Superior temporal gyrus (tissue), 1 donor: ENCODE measurements at regions not wholly inside any gene's neighbourhood (a gene's known extent, or its start where the extent isn't known, plus 50 kb on each side); places are given as distances from the start of the nearest gene placed in this dataset.
"Not testable (repeated sequence)": the region's sequence is repeated elsewhere in the genome, so short reads cannot be mapped to it uniquely, and the experiment has no call there.

Experiments used
- DNase-seq: peaks from one replicate; pipeline ENCODE4 v3.0.0-alpha.2; 2016; ENCODE audit errors: extremely low spot score

DNA sequence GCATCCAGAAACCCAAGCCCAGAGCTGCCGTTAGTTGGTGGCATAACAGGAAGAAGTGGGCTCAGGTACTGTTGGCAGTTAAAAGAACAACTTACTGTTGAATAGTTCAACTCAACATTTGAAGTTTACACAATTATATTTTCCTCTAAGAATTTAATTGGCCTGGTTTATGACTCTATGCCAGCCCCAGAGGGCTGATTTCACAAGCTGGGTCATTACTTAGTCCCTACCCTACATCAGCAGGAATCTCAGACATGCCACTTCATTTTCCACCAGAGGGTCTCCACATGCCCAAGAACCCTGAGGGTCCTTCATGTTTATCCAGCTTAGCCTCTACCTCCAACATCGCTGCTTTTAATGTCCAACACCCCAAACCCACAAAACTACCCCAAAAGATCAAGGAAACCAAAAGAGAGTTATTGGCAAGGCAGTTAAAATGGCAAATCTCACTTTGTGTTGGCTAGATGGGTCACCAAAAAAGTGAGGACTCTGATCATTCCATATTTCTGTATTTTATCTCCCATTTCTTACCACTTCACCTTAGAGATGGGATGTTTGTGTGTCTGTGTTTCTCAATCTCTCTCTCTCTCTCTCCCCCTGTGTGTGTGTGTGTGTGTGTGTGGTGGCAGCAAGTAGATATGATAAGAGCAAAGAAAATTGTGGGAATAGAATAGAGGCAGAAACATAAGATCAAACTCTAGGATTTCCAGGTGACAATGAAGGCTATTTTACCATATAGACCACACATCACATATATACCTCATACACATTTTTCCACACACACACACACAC lies 112.5 kb upstream of the TBX18 start:
- DNase-seq, result no peak

DNA sequence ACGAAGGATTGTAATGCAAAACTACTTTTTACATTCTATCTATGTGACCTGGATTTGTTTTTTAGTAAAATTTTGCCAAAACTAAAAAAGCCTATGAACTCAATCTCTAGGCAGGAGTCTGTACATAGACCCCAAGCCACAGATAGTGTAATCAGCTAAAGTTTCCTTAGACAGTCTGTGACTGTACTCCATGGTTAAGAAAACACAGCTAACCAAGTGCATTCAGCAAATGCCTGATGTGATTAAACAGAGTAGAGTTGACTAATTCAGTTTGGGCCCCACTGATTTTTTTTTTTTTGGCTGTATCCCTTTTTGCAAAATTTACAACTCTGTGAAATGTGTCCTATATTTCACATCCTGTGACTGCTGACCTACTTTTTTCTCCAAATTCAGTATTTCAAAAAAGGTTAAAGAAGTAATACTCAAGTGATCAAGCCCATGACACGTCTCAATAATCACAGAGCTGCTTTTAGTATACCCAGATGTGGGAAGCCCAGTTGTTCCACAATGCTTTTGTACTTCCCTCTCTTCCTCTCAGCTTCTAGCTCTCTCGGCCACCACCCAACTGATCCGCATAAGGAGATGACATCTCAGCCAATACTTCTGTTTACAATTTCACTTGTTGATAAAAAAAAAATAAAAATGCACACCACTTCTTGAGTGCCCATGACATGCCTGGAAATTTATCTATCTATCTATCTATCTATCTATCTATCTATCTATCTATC lies 108.8 kb upstream of the TBX18 start:
- DNase-seq, result no peak

- DNase-seq, result no peak
These were observed 107.5 kb upstream of the TBX18 start for GRCh38 chr6:84871925-84872324.

DNA sequence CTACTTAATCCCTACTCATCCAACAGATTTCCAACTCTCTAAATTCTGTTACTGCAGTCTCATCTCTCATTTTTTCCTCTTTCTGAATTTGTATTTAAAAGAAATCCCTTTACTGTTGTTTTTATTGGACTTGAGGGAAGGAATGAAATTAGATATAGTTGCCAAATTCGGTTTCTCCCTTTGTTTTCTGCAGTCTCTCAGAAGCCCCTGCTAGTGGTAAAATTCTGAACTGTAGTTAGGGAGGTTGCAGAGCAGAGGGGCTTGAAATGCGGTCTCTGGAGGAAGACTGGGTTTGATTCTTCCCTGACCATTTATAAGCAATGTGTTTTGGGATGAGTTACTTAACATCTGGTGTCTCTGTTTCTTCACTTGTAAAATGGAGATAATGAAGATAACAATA lies 106.3 kb upstream of the TBX18 start:
- DNase-seq, result no peak

- DNase-seq, result no peak
These were observed 103.8 kb upstream of the TBX18 start for GRCh38 chr6:84868149-84868548.

GRCh38 chr6:84867521-84867920 lies 103.1 kb upstream of the TBX18 start:
- DNase-seq, result no peak

DNA sequence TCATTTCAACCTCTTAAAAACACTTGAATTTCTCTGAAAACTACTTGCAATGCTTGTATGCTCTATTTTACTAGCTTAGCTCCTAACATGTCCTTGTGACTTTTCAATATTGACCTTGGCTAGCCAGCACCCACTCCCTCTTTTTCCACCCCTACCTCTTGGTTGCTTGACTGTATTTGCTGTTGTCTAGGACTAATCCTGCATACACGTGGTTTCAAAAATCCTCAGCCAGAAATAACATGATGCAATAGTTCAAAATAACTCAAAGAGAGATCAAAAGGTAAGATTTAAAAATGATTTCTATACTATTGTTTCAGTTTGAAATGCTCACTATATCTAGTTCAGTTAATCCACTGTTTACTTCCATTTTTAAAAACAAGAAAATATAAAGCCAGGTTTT lies 102.3 kb upstream of the TBX18 start:
- no peak for DNase-seq

- DNase-seq, result not testable (repeated sequence)
These were observed 101.0 kb upstream of the TBX18 start for GRCh38 chr6:84865372-84865771.

DNA sequence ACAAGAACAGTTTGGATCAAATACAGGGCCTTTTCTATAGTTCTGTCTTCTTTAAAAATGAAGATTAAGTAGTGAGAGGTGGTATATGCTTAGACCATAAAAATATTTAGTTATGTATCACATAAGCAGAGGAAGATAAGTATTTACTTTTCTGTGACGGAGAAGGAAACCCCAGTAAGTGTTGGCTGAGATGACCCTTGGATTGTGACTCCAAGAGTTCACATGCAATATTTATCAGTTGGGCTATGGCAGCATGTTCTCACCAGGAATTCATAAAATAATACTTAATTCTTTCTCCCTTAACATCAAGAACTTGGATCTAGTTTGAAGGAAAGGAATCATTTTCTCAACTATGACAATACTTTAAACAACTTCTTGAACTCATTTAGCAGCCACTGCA lies 98.4 kb upstream of the TBX18 start:
- DNase-seq, result no peak

GRCh38 chr6:84860920-84861319 lies 96.5 kb upstream of the TBX18 start:
- DNase-seq, result no peak

GRCh38 chr6:84860509-84860908 lies 96.1 kb upstream of the TBX18 start:
- no peak for DNase-seq

- DNase-seq, result no peak
These were observed 90.5 kb upstream of the TBX18 start for GRCh38 chr6:84854811-84855400.

GRCh38 chr6:84853901-84854300 lies 89.5 kb upstream of the TBX18 start:
- no peak for DNase-seq

DNA sequence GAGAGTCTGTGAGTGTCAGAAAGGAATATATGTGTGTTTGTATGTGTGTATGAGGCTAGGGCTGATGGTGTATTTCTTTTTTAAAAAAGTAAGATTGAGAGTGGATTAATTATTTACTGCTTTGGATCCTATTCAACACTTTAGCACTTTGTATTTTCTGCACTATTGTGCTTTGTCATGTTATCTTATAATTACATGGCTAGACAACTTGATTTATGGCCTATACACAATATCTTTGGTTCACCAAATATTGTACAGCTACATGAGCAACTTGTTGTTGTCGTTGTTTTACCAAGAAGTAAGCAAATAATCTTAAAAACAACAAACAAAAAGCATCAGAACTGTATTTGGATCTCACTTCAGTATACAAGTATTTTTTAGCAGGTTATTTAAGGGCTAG lies 84.6 kb upstream of the TBX18 start:
- no peak for DNase-seq

DNA sequence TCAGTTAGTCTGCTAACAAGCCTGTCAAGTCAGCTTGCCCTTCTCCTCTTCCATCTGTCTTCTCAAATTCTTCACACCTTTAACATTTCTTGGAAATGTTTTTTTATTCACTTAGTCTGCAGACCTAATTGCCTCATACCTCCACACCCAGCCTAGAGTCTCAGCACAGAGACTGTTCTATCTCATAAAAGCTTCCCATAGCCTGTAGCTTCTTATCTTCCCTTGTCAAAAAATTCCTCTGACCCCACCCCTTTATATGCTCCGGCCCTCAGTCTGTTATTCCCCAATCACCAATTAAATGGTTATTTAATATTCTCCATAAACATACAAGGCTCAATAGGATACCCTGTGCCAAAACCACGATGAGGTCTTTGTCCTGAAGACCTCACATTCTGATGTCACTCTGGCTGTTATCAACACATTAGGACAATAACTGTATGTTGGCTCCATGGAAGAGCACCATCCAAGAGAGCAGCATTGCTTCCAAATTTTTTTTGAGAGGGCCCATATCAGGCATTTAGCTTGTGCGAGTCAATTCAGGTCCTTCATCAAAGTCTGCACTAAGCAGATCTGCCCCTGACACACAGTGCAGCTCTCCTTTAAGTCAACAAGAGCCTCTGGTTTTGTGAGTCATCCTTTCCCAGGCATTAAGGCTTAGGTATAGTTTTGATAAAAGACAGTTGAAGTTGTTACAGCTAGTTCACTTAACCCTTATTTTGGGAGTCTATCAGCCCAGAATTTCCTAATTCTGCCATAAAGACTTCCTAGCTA lies 83.2 kb upstream of the TBX18 start:
- no peak for DNase-seq

DNA sequence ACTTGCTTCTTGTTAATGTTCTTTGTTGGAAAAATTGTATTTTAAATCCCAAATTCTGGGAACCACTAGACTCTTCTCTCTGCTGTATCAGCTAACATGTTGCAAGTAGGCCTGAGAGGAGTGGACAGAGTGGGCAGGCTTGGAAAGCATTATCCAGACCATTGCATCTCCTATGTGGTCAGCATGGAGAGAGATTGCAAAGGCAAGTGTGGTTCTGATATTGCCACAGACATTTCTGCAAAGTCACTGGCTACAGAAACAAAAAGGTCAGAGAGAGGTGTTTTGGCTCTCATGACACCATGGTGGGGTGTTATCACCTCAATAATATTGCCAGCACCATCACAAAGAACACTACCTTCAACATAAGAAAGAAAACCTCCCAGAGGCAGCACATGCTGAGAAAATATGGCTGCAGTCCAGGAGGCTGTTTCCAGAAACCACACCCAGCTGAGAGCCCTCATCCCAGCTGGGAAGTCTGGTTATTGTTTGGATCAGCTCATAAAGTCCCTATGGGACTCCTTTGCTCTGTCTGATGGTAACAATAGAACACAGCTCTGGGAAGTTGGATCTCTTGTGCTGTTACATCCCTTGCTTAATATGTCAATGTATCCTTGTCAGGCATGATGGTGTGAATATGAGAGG lies 78.2 kb upstream of the TBX18 start:
- DNase-seq, result no peak

DNA sequence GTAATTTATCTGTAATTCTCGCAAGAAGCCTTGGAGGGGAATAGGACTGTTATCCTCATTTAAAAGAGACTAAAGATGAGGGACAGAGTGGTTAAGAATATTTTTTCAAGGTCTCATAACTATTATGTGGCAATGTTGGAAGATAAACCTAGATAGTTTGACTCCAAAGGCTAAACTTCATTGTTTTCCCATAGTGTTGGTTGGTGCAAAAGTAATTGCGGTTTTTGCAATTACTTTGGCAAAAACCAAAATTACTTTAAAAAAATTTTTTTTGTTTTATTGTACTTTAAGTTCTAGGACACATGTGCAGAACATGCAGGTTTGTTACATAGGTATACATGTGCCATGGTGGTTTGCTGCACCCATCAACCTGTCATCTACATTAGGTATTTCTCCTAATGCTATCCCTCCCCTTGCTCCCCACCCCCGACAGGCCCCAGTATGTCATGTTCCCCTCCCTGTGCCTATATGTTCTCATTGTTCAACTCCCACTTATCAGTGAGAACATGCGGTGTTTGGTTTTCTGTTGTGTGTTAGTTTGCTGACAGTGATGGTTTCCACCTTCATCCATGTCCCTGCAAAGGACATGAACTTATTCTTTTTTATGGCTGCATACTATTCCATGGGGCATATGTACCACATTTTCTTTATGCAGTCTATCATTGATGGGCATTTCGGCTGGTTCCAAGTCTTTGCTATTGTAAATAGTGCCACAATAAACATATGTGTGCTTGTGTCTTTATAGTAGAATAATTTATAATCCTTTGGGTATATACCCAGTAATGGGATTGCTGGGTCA lies 72.9 kb upstream of the TBX18 start:
- DNase-seq, result not testable (repeated sequence)

DNA sequence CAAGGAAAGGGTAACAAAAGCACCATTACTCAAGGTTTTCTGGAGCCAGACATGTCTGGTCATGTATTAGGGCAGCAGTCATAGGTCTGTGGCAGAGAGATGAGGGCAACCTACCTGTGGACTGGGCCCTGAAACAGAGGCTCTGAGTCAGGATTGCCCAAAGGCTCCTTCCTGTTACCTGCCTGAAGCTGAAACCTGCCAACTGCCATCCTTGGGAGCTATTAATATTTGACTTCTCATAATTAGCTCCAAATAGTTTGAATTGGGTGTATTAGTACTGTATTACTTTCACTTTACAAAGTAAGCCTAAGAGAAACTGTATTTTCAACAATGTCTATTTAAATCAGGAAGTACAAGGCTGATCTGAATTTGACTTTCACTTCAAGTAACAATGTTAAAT lies 72.0 kb upstream of the TBX18 start:
- DNase-seq, result no peak

- DNase-seq, result no peak
These were observed 70.9 kb upstream of the TBX18 start for GRCh38 chr6:84835340-84835739.

DNA sequence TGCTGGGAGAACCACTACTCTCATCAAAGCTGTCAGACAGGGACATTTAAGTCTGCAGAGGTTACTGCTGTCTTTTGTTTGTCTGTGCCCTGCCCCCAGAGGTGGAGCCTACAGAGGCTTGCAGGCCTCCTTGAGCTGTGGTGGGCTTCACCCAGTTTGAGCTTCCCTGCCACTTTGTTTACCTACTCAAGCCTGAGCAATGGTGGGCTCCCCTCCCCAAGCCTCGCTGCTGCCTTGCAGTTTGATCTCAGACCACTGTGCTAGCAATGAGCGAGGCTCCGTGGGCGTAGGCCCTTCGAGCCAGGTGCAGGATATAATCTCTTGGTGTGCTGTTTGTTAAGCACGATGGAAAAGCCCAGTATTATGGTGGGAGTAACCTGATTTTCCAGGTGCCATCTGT lies 67.5 kb upstream of the TBX18 start:
- DNase-seq, result not testable (repeated sequence)

GRCh38 chr6:84825461-84825860 lies 61.1 kb upstream of the TBX18 start:
- no peak for DNase-seq
